MG63 (cell line): ENCODE measurements at regions not wholly inside any gene's neighbourhood (a gene's known extent, or its start where the extent isn't known, plus 50 kb on each side); places are given as distances from the start of the nearest gene placed in this dataset.
"Not testable (repeated sequence)": the region's sequence is repeated elsewhere in the genome, so short reads cannot be mapped to it uniquely, and the experiment has no call there.

Experiments used
- DNase-seq: peaks from one replicate; pipeline ENCODE4 v3.0.0-alpha.2; 2020
- H3K27me3 ChIP-seq: fragments of 250-450 bp; sonication (Bioruptor Pico); 2 replicates; pipeline ENCODE4 v1.5.1; 2020; ENCODE audit warnings: mild to moderate bottlenecking, moderate library complexity
- H3K36me3 ChIP-seq: fragments of 250-450 bp; sonication (Bioruptor Pico); 2 replicates; pipeline ENCODE4 v1.5.1; 2020; ENCODE audit warnings: mild to moderate bottlenecking, moderate library complexity
- H3K4me3 ChIP-seq: fragments of 250-450 bp; sonication (Bioruptor Pico); 2 replicates; pipeline ENCODE4 v1.5.1; 2020; ENCODE audit warnings: mild to moderate bottlenecking, moderate library complexity
- H3K9me3 ChIP-seq: fragments of 250-450 bp; sonication (Bioruptor Pico); 2 replicates; pipeline ENCODE4 v1.5.1; 2020; ENCODE audit warnings: mild to moderate bottlenecking, moderate library complexity

GRCh38 chr18:1270081-1270480 lies 365.4 kb downstream of the ADCYAP1 start:
- Histone ChIP-seq H3K4me3 (no peak overlapping the region), H3K9me3 (no peaks in the 10 kb centered on the region; the same call in 1 of the 2 replicates), H3K27me3 (no peaks in the 10 kb centered on the region), H3K36me3 (no peaks in the 10 kb centered on the region)
- no peak for DNase-seq

- DNase-seq, result no peak
- H3K4me3 ChIP-seq, result no peak overlapping the region
- H3K36me3 ChIP-seq, result no peaks in the 10 kb centered on the region
- H3K27me3 ChIP-seq, result no peaks in the 10 kb centered on the region
- no peaks in the 10 kb centered on the region; the same call in 1 of the 2 replicates for H3K9me3 ChIP-seq
Observed at GRCh38 chr18:1273469-1273868, 368.8 kb downstream of the ADCYAP1 start.

DNA sequence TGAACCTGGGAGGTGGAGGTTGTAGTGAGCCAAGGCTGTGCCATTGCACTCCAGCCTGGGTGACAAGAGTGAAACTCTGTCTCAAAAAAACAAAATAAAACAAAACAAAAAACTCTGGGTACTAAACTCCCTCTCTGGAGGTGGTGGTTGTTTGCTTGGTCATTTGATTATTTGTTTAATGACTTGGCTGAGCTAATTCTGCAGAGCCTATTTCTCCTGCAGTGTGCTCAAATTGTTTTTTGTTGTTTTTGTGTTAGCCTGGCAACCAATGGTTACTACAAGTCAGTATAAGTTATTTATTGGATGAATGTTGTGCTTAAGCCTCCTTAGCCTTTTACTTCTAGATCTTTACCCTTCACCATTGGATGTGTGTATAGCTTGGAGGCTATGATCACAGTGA lies 387.5 kb downstream of the ADCYAP1 start:
- no peaks in the 10 kb centered on the region for H3K27me3 ChIP-seq
- DNase-seq, result no peak

GRCh38 chr18:1294229-1294628 lies 389.6 kb downstream of the ADCYAP1 start:
- H3K27me3 ChIP-seq, result no peaks in the 10 kb centered on the region
- H3K4me3 ChIP-seq, result no peak overlapping the region
- H3K9me3 ChIP-seq, result peaks cover 4% of the 10 kb centered on the region
- H3K36me3 ChIP-seq, result no peaks in the 10 kb centered on the region
- peak; percentile 38 for DNase-seq

More for the DNA sequence above, 387.5 kb downstream of the ADCYAP1 start:
- Histone ChIP-seq H3K9me3 (peaks cover 4% of the 10 kb centered on the region), H3K4me3 (no peak overlapping the region), H3K36me3 (no peaks in the 10 kb centered on the region)

GRCh38 chr18:1296237-1296636 lies 391.6 kb downstream of the ADCYAP1 start:
- no peaks in the 10 kb centered on the region for H3K36me3 ChIP-seq
- H3K9me3 ChIP-seq, result no peaks in the 10 kb centered on the region; the same call in 1 of the 2 replicates
- no peaks in the 10 kb centered on the region for H3K27me3 ChIP-seq
- DNase-seq, result peak; percentile 30
- no peak overlapping the region for H3K4me3 ChIP-seq

- H3K9me3 ChIP-seq, result no peaks in the 10 kb centered on the region
- H3K27me3 ChIP-seq, result no peaks in the 10 kb centered on the region
- H3K36me3 ChIP-seq, result no peaks in the 10 kb centered on the region
- DNase-seq, result no peak
- no peak overlapping the region for H3K4me3 ChIP-seq
Observed at GRCh38 chr18:1302861-1303260, 398.2 kb downstream of the ADCYAP1 start.

- no peaks in the 10 kb centered on the region for H3K27me3 ChIP-seq
- H3K9me3 ChIP-seq, result no peaks in the 10 kb centered on the region
- no peaks in the 10 kb centered on the region for H3K36me3 ChIP-seq
- H3K4me3 ChIP-seq, result no peak overlapping the region
- DNase-seq, result no peak
Observed at GRCh38 chr18:1304392-1304992, 399.8 kb downstream of the ADCYAP1 start.

DNA sequence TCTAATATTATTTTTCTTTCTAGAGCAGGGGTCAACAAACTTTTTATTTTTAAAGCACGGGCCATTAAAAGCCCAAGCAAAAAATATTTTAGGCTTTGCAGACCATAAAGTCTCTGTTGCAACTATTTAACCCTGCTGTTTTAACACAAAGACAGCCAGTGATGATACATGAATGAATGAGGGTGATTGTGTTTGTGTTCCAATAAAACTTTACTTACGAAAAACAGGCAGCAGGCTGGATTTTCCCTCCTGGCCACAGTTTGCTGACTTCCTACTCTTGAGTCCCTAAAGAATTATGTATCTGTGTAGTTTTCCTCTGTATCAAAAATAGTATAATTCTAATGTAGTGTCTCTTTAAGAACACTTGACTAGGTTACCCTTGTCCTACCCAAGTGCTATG lies 402.0 kb downstream of the ADCYAP1 start:
- DNase-seq, result no peak
- H3K9me3 ChIP-seq, result no peaks in the 10 kb centered on the region
- H3K4me3 ChIP-seq, result no peak overlapping the region
- H3K27me3 ChIP-seq, result no peaks in the 10 kb centered on the region
- H3K36me3 ChIP-seq, result no peaks in the 10 kb centered on the region

GRCh38 chr18:1308686-1309085 lies 404.0 kb downstream of the ADCYAP1 start:
- no peak for DNase-seq
- Histone ChIP-seq H3K27me3 (no peaks in the 10 kb centered on the region), H3K36me3 (no peaks in the 10 kb centered on the region), H3K4me3 (no peak overlapping the region), H3K9me3 (no peaks in the 10 kb centered on the region)

DNA sequence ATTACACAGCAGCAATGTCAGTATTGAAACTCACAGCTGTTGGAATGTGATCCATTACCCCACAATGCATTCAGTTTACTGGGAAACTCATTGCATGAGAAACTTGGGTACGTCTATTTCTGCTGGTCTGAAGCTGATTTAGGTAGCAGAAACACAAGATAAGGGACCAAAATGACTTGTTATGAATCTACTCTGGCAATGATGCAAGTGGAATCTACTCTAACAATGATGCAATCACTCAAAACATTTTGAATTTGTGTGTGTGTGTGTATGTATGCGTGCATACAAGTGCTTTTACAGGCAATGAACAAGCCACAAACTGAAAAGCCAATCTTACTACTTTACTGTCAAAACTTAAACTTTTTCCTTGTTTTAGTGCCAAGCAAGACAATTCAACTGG lies 406.7 kb downstream of the ADCYAP1 start:
- H3K27me3 ChIP-seq, result no peaks in the 10 kb centered on the region
- H3K36me3 ChIP-seq, result no peaks in the 10 kb centered on the region
- no peak overlapping the region for H3K4me3 ChIP-seq
- no peak for DNase-seq
- no peaks in the 10 kb centered on the region for H3K9me3 ChIP-seq

DNA sequence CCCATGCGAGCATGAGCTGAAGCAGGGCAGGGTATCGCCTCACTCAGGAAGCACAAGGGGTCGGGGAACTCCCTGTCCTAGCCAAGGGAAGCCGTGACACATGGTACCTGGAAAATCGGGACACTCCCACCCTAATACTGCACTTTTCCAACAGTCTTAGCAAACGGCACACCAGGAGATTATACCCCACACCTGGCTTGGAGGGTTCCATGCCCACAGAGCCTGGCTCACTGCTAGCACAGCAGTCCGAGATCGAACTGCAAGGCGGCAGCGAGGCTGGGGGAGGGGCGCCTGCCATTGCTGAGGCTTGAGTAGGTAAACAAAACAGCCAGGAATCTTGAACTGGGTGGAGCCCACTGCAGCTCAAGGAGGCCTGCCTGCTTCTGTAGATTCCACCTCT lies 430.7 kb downstream of the ADCYAP1 start:
- H3K4me3 ChIP-seq, H3K36me3 ChIP-seq, H3K27me3 ChIP-seq, DNase-seq, H3K9me3 ChIP-seq: not testable (repeated sequence)

DNA sequence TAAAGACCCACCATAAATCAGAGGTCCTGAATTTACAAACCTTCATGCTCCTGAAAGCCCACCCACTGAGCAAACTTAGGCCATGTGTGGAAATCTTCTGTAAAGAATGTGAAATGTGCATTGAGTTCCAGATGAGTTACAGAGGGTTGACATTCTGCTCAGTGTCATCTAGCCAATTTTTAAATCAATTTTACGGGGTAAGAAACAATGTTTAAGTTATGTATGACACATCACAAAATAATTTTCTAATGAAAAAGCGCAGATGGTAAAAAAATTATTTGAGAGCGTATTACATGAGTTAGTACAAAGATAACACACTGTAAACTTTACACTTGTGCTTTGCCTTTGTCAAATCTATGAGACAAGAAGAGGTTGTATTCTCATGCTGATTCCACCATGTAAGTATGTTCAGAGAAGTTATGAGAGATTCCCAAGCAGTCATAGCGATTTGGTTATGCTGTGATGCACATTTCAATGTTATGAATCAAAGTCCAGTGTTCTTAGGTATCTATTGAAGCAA lies 446.3 kb downstream of the ADCYAP1 start:
- no peak for DNase-seq
- no peaks in the 10 kb centered on the region for H3K36me3 ChIP-seq
- H3K27me3 ChIP-seq, result no peaks in the 10 kb centered on the region
- no peak overlapping the region for H3K4me3 ChIP-seq
- no peaks in the 10 kb centered on the region; the same call in 1 of the 2 replicates for H3K9me3 ChIP-seq

GRCh38 chr18:1353025-1353424 lies 448.4 kb downstream of the ADCYAP1 start:
- no peak for DNase-seq
- Histone ChIP-seq H3K27me3 (no peaks in the 10 kb centered on the region), H3K36me3 (no peaks in the 10 kb centered on the region), H3K9me3 (no peaks in the 10 kb centered on the region; the same call in 1 of the 2 replicates), H3K4me3 (no peak overlapping the region)

DNA sequence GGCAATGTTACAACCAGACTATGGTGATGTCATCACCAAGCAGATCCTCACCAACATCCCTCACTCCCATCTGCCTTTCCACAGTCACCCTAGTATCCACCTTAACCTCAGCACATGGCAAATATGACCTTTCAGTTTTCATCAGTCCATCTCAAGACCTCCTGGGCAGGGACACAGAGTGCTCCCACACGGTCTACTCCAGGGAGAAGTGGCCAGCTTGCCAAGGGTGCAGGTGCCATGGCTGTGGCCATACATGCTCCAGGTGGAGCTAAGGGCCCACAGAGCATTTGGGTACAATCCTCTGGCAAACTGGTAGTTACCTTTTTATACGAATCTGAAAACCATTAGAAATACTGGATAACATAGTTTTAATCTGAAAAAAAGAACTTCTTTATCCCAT lies 453.1 kb downstream of the ADCYAP1 start:
- H3K9me3 ChIP-seq, result no peaks in the 10 kb centered on the region
- no peaks in the 10 kb centered on the region for H3K27me3 ChIP-seq
- no peak for DNase-seq
- no peaks in the 10 kb centered on the region for H3K36me3 ChIP-seq
- no peak overlapping the region for H3K4me3 ChIP-seq

- no peak for DNase-seq
Observed at GRCh38 chr18:1361936-1362335, 457.3 kb downstream of the ADCYAP1 start.

DNA sequence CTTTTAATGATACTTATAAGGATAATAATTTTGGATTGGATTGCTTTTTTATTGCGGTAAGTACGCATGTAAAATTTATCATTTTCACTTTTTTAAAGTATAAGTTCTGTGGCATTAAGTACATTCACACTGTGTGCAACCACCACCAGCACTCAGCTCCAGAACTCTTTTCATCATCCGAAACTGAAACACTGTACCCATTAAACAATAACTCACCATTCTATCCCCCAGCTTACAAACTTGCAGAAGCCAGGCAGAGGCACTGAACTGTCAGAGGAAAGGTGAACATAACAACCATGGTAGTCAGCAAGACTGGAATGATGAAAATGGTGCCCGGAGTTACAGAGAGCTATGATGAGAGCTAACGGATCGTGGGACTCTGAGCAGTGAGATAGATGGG lies 465.9 kb downstream of the ADCYAP1 start:
- Histone ChIP-seq H3K36me3 (no peaks in the 10 kb centered on the region), H3K27me3 (no peaks in the 10 kb centered on the region), H3K9me3 (no peaks in the 10 kb centered on the region), H3K4me3 (no peak overlapping the region)
- DNase-seq, result no peak

More at GRCh38 chr18:1361936-1362335, 457.3 kb downstream of the ADCYAP1 start:
- H3K9me3 ChIP-seq, result no peaks in the 10 kb centered on the region
- no peaks in the 10 kb centered on the region for H3K36me3 ChIP-seq
- no peak overlapping the region for H3K4me3 ChIP-seq
- no peaks in the 10 kb centered on the region for H3K27me3 ChIP-seq

DNA sequence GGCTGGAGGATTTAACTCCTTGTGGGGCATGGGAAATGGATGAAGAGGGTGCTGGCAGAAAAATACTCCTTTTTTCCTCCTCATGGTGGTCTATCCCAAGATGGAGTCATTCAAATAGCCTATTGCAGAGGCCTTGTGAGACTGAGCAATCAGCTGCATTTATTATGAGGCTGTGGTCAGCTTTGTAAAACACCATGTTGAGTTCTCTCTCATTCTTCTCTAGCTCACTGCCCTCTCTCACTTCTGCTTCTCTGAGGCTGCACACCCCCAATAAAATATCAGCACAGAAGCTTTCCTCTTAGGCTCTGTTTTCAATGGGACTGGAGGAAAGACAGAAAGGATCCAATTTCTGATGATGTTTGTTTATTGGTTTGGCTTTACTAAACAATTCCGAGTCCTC lies 467.1 kb downstream of the ADCYAP1 start:
- Histone ChIP-seq H3K36me3 (no peaks in the 10 kb centered on the region), H3K4me3 (no peak overlapping the region), H3K27me3 (no peaks in the 10 kb centered on the region), H3K9me3 (no peaks in the 10 kb centered on the region)
- no peak for DNase-seq

GRCh38 chr18:1383465-1383864 lies 478.8 kb downstream of the ADCYAP1 start:
- DNase-seq, result no peak
- Histone ChIP-seq H3K4me3 (no peak overlapping the region), H3K36me3 (no peaks in the 10 kb centered on the region), H3K27me3 (no peaks in the 10 kb centered on the region), H3K9me3 (no peaks in the 10 kb centered on the region)
